T-cell (primary cell): ENCODE measurements at regions not wholly inside any gene's neighbourhood (a gene's known extent, or its start where the extent isn't known, plus 50 kb on each side); places are given as distances from the start of the nearest gene placed in this dataset.

Experiments used
- ATAC-seq, 4 experiments: fragments of 200-7000 bp in 3 of 4; fragments of 150-1000 bp in 1 of 4; cut with Tn5 transposase; replicated peaks in 1 of 4; 1 replicate in 3 of 4; 2 replicates in 1 of 4; pipeline ENCODE4 v1.10.0; 2021; ENCODE audit warnings: moderate library complexity in 3 of 4, mild to moderate bottlenecking in 2 of 4, moderate number of reproducible peaks in 1 of 4
- CTCF ChIA-PET, 2 donors: fragments of 300-600 bp; sonication (Branson Sonifier 250); formaldehyde crosslinking; loops; one replicate each; lab custom pipeline; 2022; ENCODE audit warnings: antibody characterized with exemption in 2 of 2; lab: Charles Lee
- POLR2A ChIA-PET, 2 donors: fragments of 300-600 bp; sonication (Branson Sonifier 250); formaldehyde crosslinking; loops; one replicate each; lab custom pipeline; 2022; ENCODE audit warnings: antibody characterized with exemption in 2 of 2; lab: Charles Lee
- DNase-seq, 35 experiments: peaks; one replicate each; pipeline versions ENCODE4 v3.0.0 to v3.0.0-alpha.2; 2013 to 2023
- H3K27ac ChIP-seq: one replicate; pipeline ENCODE4 v1.5.1; 2013; ENCODE audit warnings: low read length
- H3K27me3 ChIP-seq, 2 experiments: replicated peaks in 1 of 2; 1 replicate in 1 of 2; 2 replicates in 1 of 2; pipeline versions ENCODE4 v1.6.1 to v1.7.0; 2013; ENCODE audit warnings: low read length in 1 of 2, mixed read lengths in 1 of 2; ENCODE audit not compliant: control insufficient read depth in 2 of 2, insufficient read depth in 2 of 2; ENCODE audit errors: extremely low read depth in 1 of 2
- H3K36me3 ChIP-seq, 2 donors: 1 replicate in 1 of 2; 2 replicates in 1 of 2; pipeline versions ENCODE4 v1.6.1 to v1.7.0; 2013; ENCODE audit warnings: low read length in 1 of 2; ENCODE audit not compliant: control insufficient read depth in 2 of 2, insufficient read depth in 1 of 2; ENCODE audit errors: extremely low read depth in 1 of 2
- H3K4me1 ChIP-seq, 2 experiments: 1 replicate in 1 of 2; 2 replicates in 1 of 2; pipeline versions ENCODE4 v1.6.1 to v1.7.0; 2013; ENCODE audit warnings: low read length in 2 of 2, mixed read lengths in 1 of 2; ENCODE audit not compliant: insufficient read depth in 2 of 2, control insufficient read depth in 1 of 2; ENCODE audit errors: extremely low read depth in 1 of 2
- H3K4me3 ChIP-seq, 2 donors: 1 replicate in 1 of 2; 2 replicates in 1 of 2; pipeline versions ENCODE4 v1.5.1 to v1.7.0; 2013; ENCODE audit warnings: mild to moderate bottlenecking in 2 of 2, low read length in 1 of 2, moderate library complexity in 1 of 2; ENCODE audit not compliant: control insufficient read depth in 1 of 2; ENCODE audit errors: extremely low read depth in 1 of 2
- H3K9me3 ChIP-seq: 2 replicates; pipeline ENCODE4 v1.7.0; 2013
- H3K27ac Mint-ChIP-seq, 2 donors: one replicate each; pipeline ENCODE4 v1.8.0; 2020 to 2021; ENCODE audit warnings: mild to moderate bottlenecking in 2 of 2, mixed read lengths in 2 of 2
- H3K27me3 Mint-ChIP-seq, 2 donors: one replicate each; pipeline ENCODE4 v1.8.0; 2021 to 2022; ENCODE audit warnings: mixed read lengths in 2 of 2
- H3K36me3 Mint-ChIP-seq: one replicate; pipeline ENCODE4 v1.8.0; 2021; ENCODE audit warnings: mixed read lengths
- H3K4me1 Mint-ChIP-seq, 3 donors: one replicate each; pipeline ENCODE4 v1.8.0; 2020 to 2022; ENCODE audit warnings: mixed read lengths in 3 of 3, mild to moderate bottlenecking in 1 of 3
- H3K4me3 Mint-ChIP-seq, 3 donors: one replicate each; pipeline ENCODE4 v1.8.0; 2020 to 2022; ENCODE audit warnings: mild to moderate bottlenecking in 3 of 3, mixed read lengths in 3 of 3, moderate library complexity in 3 of 3
- H3K9me3 Mint-ChIP-seq, 3 donors: one replicate each; pipeline ENCODE4 v1.8.0; 2020 to 2022; ENCODE audit warnings: mixed read lengths in 3 of 3
- WGBS: methylation state at CpG from one replicate; pipeline ENCODE4 v1.1.5; 2013; ENCODE audit warnings: missing lambda C conversion rate; ENCODE audit not compliant: insufficient coverage; 5-methylcytosine and 5-hydroxymethylcytosine counted together

DNA sequence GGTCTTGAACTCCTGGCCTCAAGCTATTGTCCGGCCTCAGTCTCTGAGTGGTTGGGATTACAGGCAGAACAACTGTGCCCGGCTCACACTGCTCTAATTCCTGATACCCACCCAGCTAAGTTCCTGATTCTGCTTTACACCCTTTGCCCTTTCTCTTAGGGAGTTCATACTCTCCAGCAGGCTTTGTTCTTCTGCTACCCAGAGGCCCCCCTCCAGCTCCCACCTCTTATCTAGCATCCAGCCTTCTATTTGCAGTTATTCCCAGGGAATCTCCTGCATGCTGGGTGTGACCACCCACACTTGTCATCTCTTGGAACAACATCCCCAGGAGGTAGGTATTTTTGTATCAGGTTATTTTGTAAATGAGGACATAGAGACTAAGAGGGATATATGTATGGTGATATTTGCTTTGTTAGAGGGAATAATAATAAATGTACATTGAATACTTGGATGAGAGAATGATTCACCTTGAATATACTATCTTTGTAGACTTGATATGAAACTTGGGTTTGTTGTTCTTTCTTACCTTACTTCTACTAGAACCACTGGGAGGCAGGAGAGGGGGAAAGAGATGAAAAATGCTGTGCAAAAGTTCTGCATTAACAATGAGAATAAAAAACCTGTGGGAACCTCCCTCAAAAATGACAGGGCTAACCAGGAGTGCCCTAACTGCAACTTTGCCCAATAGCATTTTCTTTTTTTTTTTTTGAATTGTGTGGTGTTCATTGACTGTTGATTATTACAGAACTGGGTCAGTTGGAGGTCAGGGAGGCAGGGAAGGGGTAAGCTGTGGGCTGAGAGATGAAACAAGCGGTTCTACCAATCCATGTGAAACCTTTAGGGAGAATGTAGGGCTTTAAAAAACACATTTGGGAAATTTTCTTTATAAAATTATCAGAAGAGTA, 157.4 kb downstream of the SPRY1 start:
- Histone ChIP-seq H3K27me3 (peaks cover 0 to 4% of the 10 kb centered on the region in 2 experiments), H3K27ac (no peak overlapping the region), H3K36me3 (no peaks in the 10 kb centered on the region), H3K4me3 (no peak overlapping the region), H3K4me1 (no peaks in the 10 kb centered on the region), H3K9me3 (no peaks in the 10 kb centered on the region)
- H3K27me3 Mint-ChIP-seq: peaks cover 2 to 3% of the 10 kb centered on the region in 2 donors
- H3K36me3 Mint-ChIP-seq: no peaks in the 10 kb centered on the region
- DNase-seq: no peak
- no peak overlapping the region for H3K27ac Mint-ChIP-seq
- no peaks in the 10 kb centered on the region for H3K4me1 Mint-ChIP-seq
- ChIA-PET POLR2A (no interaction called here), CTCF (interaction anchor here in 1 of 2 donors (0.6 kb wide), 1 partner anchor 14 kb away, joined by 6 read pairs; no protein-coding TSS in a partner anchor)
- no peak for ATAC-seq
- H3K9me3 Mint-ChIP-seq: peaks cover 3 to 4% (median 3%) of the 10 kb centered on the region in 3 donors
- H3K4me3 Mint-ChIP-seq: no peak overlapping the region
- WGBS: 92% methylated on average over 2 of the region's 3 CpGs

DNA sequence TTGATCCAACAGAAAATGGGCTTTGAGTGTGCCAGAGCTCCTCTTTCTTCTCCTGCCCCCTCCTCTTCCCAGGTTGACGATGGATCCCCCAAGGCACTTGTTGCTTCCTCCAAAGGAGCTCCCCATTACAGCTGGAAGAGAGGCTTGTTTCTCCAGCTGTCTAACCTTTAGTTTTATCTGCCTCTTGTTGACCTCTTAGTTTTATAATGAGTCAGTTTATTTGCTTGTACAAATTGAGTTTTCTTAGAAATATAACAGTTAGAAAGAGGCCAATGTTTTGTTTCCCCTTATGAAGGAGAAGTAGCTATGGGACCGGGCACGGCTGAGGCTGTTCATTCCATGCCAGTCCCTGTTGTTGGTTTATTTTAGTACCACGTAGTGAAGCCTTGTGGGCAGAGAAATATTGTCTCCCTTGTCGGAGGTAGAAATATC, 158.2 kb downstream of the SPRY1 start:
- DNase-seq (no peak), ATAC-seq (no peak)
- H3K9me3 ChIP-seq: no peaks in the 10 kb centered on the region
- no peak overlapping the region for H3K27ac Mint-ChIP-seq
- peaks cover 2 to 3% of the 10 kb centered on the region in 2 donors for H3K27me3 Mint-ChIP-seq
- H3K9me3 Mint-ChIP-seq: peaks cover under 1 to 3% (median under 1%) of the 10 kb centered on the region in 3 donors
- WGBS: 93% methylated on average over 2 of the region's 5 CpGs
- H3K4me1 Mint-ChIP-seq: no peaks in the 10 kb centered on the region
- H3K36me3 Mint-ChIP-seq: no peaks in the 10 kb centered on the region
- H3K4me1 ChIP-seq: no peaks in the 10 kb centered on the region
- ChIA-PET POLR2A (no interaction called here), CTCF (interaction anchor here (0.6 to 0.8 kb wide), 3 partner anchors 10 to 13 kb away, joined by 3 to 6 read pairs (median 3); no protein-coding TSS in a partner anchor)
- no peak overlapping the region for H3K27ac ChIP-seq
- H3K36me3 ChIP-seq: no peaks in the 10 kb centered on the region
- peaks cover 0 to 4% of the 10 kb centered on the region in 2 experiments for H3K27me3 ChIP-seq
- no peak overlapping the region for H3K4me3 ChIP-seq
- H3K4me3 Mint-ChIP-seq: no peak overlapping the region

- whole genome bisulfite sequencing: 48% methylated on average over 5 of the region's 9 CpGs
- no peaks in the 10 kb centered on the region for H3K4me1 ChIP-seq
- ChIA-PET POLR2A (no interaction called here), CTCF (interaction anchor here (0.7 to 0.8 kb wide), 2 partner anchors 9 to 12 kb away, joined by 3 read pairs; no protein-coding TSS in a partner anchor)
- no peak overlapping the region for H3K27ac Mint-ChIP-seq
- peaks cover 0 to 3% (median 0%) of the 10 kb centered on the region in 3 donors for H3K9me3 Mint-ChIP-seq
- no peak overlapping the region for H3K4me3 ChIP-seq
- H3K9me3 ChIP-seq: no peaks in the 10 kb centered on the region
- H3K27ac ChIP-seq: no peak overlapping the region
- H3K36me3 Mint-ChIP-seq: no peaks in the 10 kb centered on the region
- no peak for ATAC-seq
- peaks cover 0 to 4% of the 10 kb centered on the region in 2 experiments for H3K27me3 ChIP-seq
- no peak for DNase-seq
- no peaks in the 10 kb centered on the region for H3K36me3 ChIP-seq
- no peaks in the 10 kb centered on the region for H3K4me1 Mint-ChIP-seq
- no peak overlapping the region for H3K4me3 Mint-ChIP-seq
- peaks cover 2 to 3% of the 10 kb centered on the region in 2 donors for H3K27me3 Mint-ChIP-seq
These were observed 158.7 kb downstream of the SPRY1 start for GRCh38 chr4:123555233-123555806.

DNA sequence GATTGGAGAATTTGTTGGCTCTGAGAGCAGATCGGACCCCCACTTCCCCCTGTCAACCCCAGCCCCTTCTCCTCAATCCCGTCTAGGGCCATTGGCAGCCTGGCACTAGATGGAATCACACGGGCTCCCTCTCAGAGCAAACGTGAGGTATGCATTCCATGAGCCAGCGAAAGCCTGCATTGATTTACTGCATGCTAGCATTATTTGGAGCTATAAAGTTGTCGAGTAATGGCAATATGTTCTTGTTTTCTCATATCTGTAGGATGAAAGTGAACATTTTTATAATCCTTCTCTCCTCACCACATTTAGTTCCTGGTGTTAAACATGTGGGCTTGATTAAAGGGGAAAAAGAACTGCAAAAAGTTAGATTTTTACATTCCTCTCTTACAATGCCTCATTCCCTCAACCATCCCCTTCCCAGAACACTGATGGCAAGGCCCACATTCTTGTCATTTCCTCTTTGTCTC, 159.2 kb downstream of the SPRY1 start:
- no peak for ATAC-seq
- no peaks in the 10 kb centered on the region for H3K4me1 Mint-ChIP-seq
- no peaks in the 10 kb centered on the region for H3K36me3 Mint-ChIP-seq
- Histone ChIP-seq H3K9me3 (no peaks in the 10 kb centered on the region), H3K27me3 (peaks cover 0 to 4% of the 10 kb centered on the region in 2 experiments), H3K4me3 (no peak overlapping the region), H3K4me1 (no peaks in the 10 kb centered on the region), H3K27ac (no peak overlapping the region), H3K36me3 (no peaks in the 10 kb centered on the region)
- H3K9me3 Mint-ChIP-seq: no peaks in the 10 kb centered on the region
- 90% methylated on average over 2 of the region's 6 CpGs for WGBS
- no peak overlapping the region for H3K4me3 Mint-ChIP-seq
- CTCF ChIA-PET: interaction anchor here in 1 of 2 donors (0.8 kb wide), 1 partner anchor 9 kb away, joined by 3 read pairs; no protein-coding TSS in a partner anchor
- H3K27ac Mint-ChIP-seq: no peak overlapping the region
- POLR2A ChIA-PET: no interaction called here
- DNase-seq: no peak
- H3K27me3 Mint-ChIP-seq: peaks cover 2 to 3% of the 10 kb centered on the region in 2 donors

DNA sequence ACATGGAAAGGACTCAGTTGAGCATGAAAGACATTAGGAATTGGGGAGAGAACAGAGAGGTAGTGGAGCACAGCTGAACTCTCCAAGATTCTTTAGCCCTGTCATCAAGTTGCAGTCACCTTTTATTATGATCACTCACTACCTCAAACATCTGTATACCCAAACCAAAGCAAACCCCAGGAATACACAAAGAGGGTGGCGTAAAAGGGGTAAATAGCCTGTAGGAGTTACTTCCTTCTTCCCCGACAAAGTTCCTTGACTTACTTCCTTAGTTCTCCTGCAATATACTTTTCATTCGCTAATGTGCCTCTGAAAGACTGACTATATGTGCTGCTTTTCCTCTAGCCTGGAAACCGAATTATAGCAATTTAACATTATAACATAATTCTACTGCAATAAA, 159.9 kb downstream of the SPRY1 start:
- ATAC-seq: no peak
- no peak overlapping the region for H3K27ac Mint-ChIP-seq
- WGBS: no CpG with 5 or more reads among the region's 4 CpGs
- no peak for DNase-seq
- Histone ChIP-seq H3K4me1 (no peaks in the 10 kb centered on the region), H3K9me3 (no peaks in the 10 kb centered on the region), H3K36me3 (no peaks in the 10 kb centered on the region), H3K27me3 (peaks cover 0 to 4% of the 10 kb centered on the region in 2 experiments), H3K27ac (no peak overlapping the region), H3K4me3 (no peak overlapping the region)
- no peaks in the 10 kb centered on the region for H3K4me1 Mint-ChIP-seq
- no peaks in the 10 kb centered on the region for H3K36me3 Mint-ChIP-seq
- CTCF ChIA-PET: no interaction called here
- H3K9me3 Mint-ChIP-seq: no peaks in the 10 kb centered on the region
- no peak overlapping the region for H3K4me3 Mint-ChIP-seq
- peaks cover 2 to 3% of the 10 kb centered on the region in 2 donors for H3K27me3 Mint-ChIP-seq
- POLR2A ChIA-PET: no interaction called here

DNA sequence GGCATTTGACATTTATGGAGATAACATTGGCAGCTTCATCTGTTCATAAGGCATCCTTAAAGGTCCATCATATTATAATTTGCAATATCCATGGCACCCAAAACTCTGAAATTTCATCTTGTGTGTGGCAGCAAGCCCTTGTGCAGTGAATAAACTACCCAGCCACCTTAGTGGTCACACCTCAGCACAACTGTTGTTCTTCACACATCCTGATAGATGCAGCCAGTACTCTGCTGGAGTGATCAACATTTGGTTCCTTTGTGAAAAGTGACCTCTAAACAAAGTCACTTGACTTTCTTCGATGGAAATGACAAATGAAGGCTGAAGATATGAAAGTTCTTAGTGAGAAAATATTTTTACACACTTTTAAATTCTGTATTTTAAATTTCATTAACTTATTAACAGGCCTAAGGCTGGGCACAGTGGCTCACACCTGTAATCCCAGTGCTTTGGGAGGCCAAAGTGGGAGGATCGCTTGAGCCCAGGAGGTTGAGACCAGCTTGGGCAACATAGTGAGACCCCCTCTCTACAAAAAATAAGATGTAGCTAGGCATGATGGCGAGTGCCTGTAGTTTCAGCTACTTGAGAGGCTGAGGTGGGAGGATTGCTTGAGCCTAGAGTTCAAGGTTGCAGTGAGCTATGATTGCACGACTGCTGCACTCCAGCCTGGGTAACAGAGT, 161.4 kb downstream of the SPRY1 start:
- WGBS: no CpG with 5 or more reads among the region's 4 CpGs
- ChIA-PET POLR2A (no interaction called here), CTCF (no interaction called here)
- Histone ChIP-seq H3K36me3 (no peaks in the 10 kb centered on the region), H3K4me3 (no peak overlapping the region), H3K27ac (no peak overlapping the region), H3K9me3 (no peaks in the 10 kb centered on the region), H3K27me3 (peaks cover 0 to 4% of the 10 kb centered on the region in 2 experiments), H3K4me1 (no peaks in the 10 kb centered on the region)
- DNase-seq: no peak
- Mint-ChIP-seq H3K4me1 (no peaks in the 10 kb centered on the region), H3K27me3 (peaks cover 2 to 3% of the 10 kb centered on the region in 2 donors), H3K4me3 (no peak overlapping the region), H3K36me3 (no peaks in the 10 kb centered on the region), H3K9me3 (no peaks in the 10 kb centered on the region), H3K27ac (no peak overlapping the region)
- ATAC-seq: no peak
